ENCODE measurements at regions not wholly inside any gene's neighbourhood (a gene's known extent, or its start where the extent isn't known, plus 50 kb on each side); places are given as distances from the start of the nearest gene placed in this dataset.
A peak's percentile ranks its signal among the peaks of the same experiment; 100 is the strongest.

DNA sequence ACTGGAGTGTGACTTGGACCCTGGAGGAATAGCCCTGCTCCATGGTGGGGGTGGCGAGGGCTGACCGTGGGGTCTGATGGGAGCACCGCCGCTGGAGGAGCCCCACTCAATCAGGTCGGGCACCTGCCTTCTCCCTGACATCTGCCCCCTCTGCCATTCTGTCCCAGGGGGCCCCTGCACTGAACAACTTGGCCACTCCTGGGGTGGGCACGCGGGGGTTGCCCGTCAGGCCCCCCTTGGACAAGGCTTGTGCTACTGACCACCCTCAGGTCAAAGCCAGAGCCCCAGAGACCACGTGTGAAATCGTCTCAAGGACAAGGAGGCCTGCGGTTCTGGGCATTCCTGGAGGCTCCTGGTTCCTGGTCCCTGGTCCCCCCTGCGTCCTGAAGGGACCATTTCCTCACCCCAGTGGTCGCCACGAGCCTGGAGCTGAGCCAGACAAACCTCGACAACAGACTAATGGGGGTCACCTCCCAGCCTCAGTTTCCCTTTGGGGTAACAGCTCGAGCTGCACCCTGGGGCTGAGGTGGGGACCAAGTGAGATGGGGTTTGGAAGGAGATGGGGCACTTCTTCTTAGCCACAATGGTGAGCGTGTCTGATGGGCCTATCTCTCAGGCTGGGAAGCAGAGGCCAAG is 73.4 kb upstream of the RNU6ATAC start:
- no peak overlapping the region for H2BK5ac ChIP-seq (ENCODE audit: low read depth, low read length, poor library complexity, severe bottlenecking)
- in situ Hi-C loops (cut with MboI; ENCODE audit: low sequenced_read_pairs), result no loop called here
- H4K20me1 ChIP-seq (ENCODE audit: insufficient read depth, low read length), result no peaks in the 10 kb centered on the region
- H3K56ac ChIP-seq (ENCODE audit: extremely low read depth, insufficient read depth, low read length), result no peak overlapping the region
- H2AFZ ChIP-seq (replicated peaks; ENCODE audit: low read length, poor library complexity), result peak overlapping the region; percentile 14
- no peaks in the 10 kb centered on the region for H3K79me1 ChIP-seq (ENCODE audit: low read depth in 1 of 2, low read length in 2 of 2)
- CTCF ChIA-PET, result interaction anchor here (0.6 kb wide), 1 partner anchor 38 kb away, joined by 4 read pairs; no protein-coding TSS in a partner anchor
- H3K9ac ChIP-seq (ENCODE audit: low read depth, low read length), result no peak overlapping the region
- no peak overlapping the region for H3K14ac ChIP-seq (replicated peaks; ENCODE audit: low read depth, low read length)
- H2AK9ac ChIP-seq (replicated peaks; ENCODE audit: low read depth, low read length, poor library complexity), result no peak overlapping the region
- H3K4me2 ChIP-seq (ENCODE audit: low read depth, low read length), result no peak overlapping the region
- POLR2A ChIA-PET (ENCODE audit: unreplicated experiment), result no interaction called here
- WGBS, 2 experiments (ENCODE audit: extremely low coverage in 2 of 2, insufficient read length in 1 of 2), result 80% methylated on average over 5 of the region's 17 CpGs; no CpG with 5 or more reads in 1 of the 2 experiments
- no peak overlapping the region for H2BK20ac ChIP-seq (ENCODE audit: low read depth, low read length)
- intact Hi-C loops (cut with micrococcal nuclease), result no loop called here
- H4K8ac ChIP-seq (ENCODE audit: low read depth in 2 of 2, low read length in 2 of 2), result no peak overlapping the region
- H3K9me3 ChIP-seq (ENCODE audit: control insufficient read depth, insufficient read depth, low read length), result no peaks in the 10 kb centered on the region
- H4K5ac ChIP-seq (ENCODE audit: low read depth, low read length), result no peak overlapping the region
- TF ChIP-seq MXI1 (IDR thresholded peaks at IDR 0.05; ENCODE audit: borderline replicate concordance, low read depth, low read length) (no peak), MAZ (IDR thresholded peaks at IDR 0.05; ENCODE audit: borderline replicate concordance, low read depth, low read length) (no peak), CEBPB (IDR thresholded peaks at IDR 0.05; ENCODE audit: low read depth, low read length) (no peak), POLR2A (IDR thresholded peaks at IDR 0.05; ENCODE audit: low read depth, low read length) (no peak), RFX5 (IDR thresholded peaks at IDR 0.05; ENCODE audit: low read depth, low read length) (no peak)
- TF ChIP-seq, protein P1, sequence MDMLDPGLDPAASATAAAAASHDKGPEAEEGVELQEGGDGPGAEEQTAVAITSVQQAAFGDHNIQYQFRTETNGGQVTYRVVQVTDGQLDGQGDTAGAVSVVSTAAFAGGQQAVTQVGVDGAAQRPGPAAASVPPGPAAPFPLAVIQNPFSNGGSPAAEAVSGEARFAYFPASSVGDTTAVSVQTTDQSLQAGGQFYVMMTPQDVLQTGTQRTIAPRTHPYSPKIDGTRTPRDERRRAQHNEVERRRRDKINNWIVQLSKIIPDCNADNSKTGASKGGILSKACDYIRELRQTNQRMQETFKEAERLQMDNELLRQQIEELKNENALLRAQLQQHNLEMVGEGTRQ (IDR thresholded peaks at IDR 0.05; ENCODE audit: low read depth, low read length), result no peak
- H3K36me3 ChIP-seq (ENCODE audit: control insufficient read depth, insufficient read depth, low read length), result no peaks in the 10 kb centered on the region
- peaks cover 9% of the 10 kb centered on the region for H3K4me1 ChIP-seq (ENCODE audit: control insufficient read depth, insufficient read depth, low read length)
- 0 out of 2 replicates have a peak overlapping the region, but pooled peaks have one; percentile 24 for H2AK5ac ChIP-seq (ENCODE audit: low read depth, low read length)
- no peak overlapping the region for H3K18ac ChIP-seq (ENCODE audit: low read depth, low read length)
- no peak overlapping the region for H3K23ac ChIP-seq (ENCODE audit: low read depth, low read length)
- H3K27ac ChIP-seq (ENCODE audit: insufficient read depth, low read length), result no peak overlapping the region
- H3K27me3 ChIP-seq (ENCODE audit: control insufficient read depth, insufficient read depth, low read length), result peaks cover 20% of the 10 kb centered on the region
- no peak overlapping the region for H3K4me3 ChIP-seq (ENCODE audit: insufficient read depth, low read depth, low read length)
- ATAC-seq (ENCODE audit: low read depth), result no peak
- H3K4ac ChIP-seq (ENCODE audit: low read depth, low read length), result no peak overlapping the region
- H4K91ac ChIP-seq (ENCODE audit: insufficient read depth, low read depth, low read length), result no peak overlapping the region
- DNase-seq, result no peak
- no peaks in the 10 kb centered on the region for H3K9me1 ChIP-seq (ENCODE audit: insufficient read depth, low read length)
- H2BK120ac ChIP-seq (ENCODE audit: low read depth, low read length), result no peak overlapping the region
- dilution Hi-C loops (cut with HindIII; ENCODE audit: low sequenced_read_pairs, unreplicated experiment), result no loop called here
- no peak overlapping the region for H2BK15ac ChIP-seq (ENCODE audit: low read depth, low read length)
- BruUV-seq (replicated peaks), result no TSS peak
